Effector memory CD4-positive, alpha-beta T cell (primary cell): ENCODE measurements at regions not wholly inside any gene's neighbourhood (a gene's known extent, or its start where the extent isn't known, plus 50 kb on each side); places are given as distances from the start of the nearest gene placed in this dataset.

Experiments used
- DNase-seq, 3 donors: peaks; one replicate each; pipeline ENCODE4 v3.0.0-alpha.2; 2020
- H3K27ac ChIP-seq: 2 replicates; pipeline ENCODE4 v1.7.0; 2013; ENCODE audit warnings: mild to moderate bottlenecking, low read length, moderate library complexity; ENCODE audit not compliant: insufficient read depth, poor library complexity, severe bottlenecking
- H3K27me3 ChIP-seq: replicated peaks from 2 replicates; pipeline ENCODE4 v1.7.0; 2013; ENCODE audit warnings: mild to moderate bottlenecking, low read length; ENCODE audit not compliant: insufficient read depth, control insufficient read depth, poor library complexity, severe bottlenecking
- H3K36me3 ChIP-seq: 2 replicates; pipeline ENCODE4 v1.7.0; 2013; ENCODE audit warnings: mild to moderate bottlenecking, low read length, moderate library complexity; ENCODE audit not compliant: control insufficient read depth, insufficient read depth
- H3K4me1 ChIP-seq: 2 replicates; pipeline ENCODE4 v1.7.0; 2013; ENCODE audit warnings: low read length, mild to moderate bottlenecking; ENCODE audit not compliant: control insufficient read depth, insufficient read depth, poor library complexity, severe bottlenecking
- H3K4me3 ChIP-seq: 2 replicates; pipeline ENCODE4 v1.7.0; 2013; ENCODE audit warnings: low read length, low read depth, mild to moderate bottlenecking; ENCODE audit not compliant: insufficient read depth, poor library complexity, severe bottlenecking
- H3K9me3 ChIP-seq: 2 replicates; pipeline ENCODE4 v1.7.0; 2013; ENCODE audit warnings: mild to moderate bottlenecking, low read length, moderate library complexity; ENCODE audit not compliant: control insufficient read depth

DNA sequence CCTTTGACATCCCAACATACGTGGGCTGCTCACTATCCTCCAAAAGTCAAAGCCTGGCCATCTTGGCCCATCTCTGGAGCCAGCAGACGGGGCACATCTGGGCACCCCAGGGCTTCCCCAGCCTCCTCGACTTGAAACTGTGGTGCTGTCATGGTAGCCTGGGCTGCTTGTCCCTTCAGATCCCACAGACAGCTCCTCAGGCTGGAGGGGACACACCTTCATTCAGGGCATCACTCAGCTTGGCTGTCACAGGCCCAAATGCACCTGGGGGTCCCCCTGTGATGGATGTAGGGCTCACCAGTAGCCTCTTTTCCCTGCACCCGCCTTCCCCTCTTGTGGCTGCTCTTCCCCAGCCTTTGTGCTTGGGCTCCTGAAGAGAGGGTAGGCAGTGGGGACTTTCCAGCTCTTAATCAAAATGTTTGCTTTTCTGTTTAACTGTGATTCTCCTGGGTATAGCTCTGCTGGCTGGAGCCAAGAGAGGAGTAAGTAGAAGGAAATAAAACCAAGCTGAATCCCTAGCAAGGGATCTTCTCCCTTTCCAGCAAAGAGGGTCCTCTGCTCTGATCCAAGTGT is 92.3 kb downstream of the GYPC start:
- no peaks in the 10 kb centered on the region for H3K27me3 ChIP-seq
- no peak overlapping the region for H3K4me3 ChIP-seq
- DNase-seq, result no peak
- no peaks in the 10 kb centered on the region for H3K36me3 ChIP-seq
- H3K4me1 ChIP-seq, result no peaks in the 10 kb centered on the region
- no peak overlapping the region for H3K27ac ChIP-seq
- H3K9me3 ChIP-seq, result no peaks in the 10 kb centered on the region

DNA sequence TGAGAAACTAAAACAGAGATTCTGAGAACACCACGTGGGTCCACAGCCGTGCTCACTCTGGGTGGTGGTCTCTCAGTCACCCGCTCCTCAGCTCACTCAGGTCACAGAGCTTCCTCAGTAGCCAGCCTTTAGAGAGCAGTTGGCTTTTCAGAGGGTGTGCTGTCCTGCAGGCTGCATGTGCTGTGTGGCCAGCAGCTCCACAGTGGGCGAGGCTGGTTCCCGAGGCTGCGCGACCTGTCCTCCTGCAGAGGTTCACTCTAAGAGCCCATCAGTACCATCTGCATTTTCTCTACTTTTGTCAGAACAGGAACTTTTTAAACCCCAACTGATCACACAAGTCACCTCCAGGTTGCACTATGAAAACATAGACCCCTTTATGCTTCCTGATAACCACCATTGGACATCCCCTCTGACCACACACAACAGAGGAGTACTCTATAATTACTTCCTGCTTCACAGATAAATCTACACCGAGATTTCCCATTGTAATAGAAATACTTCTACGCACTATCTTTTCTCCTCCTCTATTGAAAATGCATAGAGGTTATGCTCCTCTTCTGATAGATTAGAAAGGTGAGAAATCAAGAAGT is 93.1 kb downstream of the GYPC start:
- DNase-seq, result no peak
- Histone ChIP-seq H3K4me1 (no peaks in the 10 kb centered on the region), H3K36me3 (no peaks in the 10 kb centered on the region), H3K9me3 (no peaks in the 10 kb centered on the region), H3K27me3 (no peaks in the 10 kb centered on the region), H3K4me3 (no peak overlapping the region), H3K27ac (no peak overlapping the region)

DNA sequence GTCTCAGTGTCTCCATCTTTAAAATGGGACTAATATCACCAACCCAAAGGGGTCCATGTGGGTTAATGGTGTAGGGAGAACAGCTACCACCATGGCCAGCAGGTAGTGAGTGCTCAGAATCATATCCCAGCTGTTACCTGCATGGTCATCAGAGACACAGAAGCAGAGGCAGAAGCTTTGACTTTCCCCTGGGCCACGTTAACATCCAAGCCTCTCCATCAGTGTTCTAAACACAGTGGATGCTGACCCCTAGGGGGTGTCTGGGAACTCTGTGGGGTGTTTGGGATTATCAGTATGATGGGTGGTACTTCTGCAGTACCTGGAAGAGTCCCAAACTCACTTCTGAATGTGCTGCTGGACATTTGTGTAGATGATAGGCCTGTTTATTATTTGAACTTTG is 93.6 kb downstream of the GYPC start:
- DNase-seq, result no peak
- Histone ChIP-seq H3K27ac (no peak overlapping the region), H3K27me3 (no peaks in the 10 kb centered on the region), H3K9me3 (no peaks in the 10 kb centered on the region), H3K4me3 (no peak overlapping the region), H3K36me3 (no peaks in the 10 kb centered on the region), H3K4me1 (no peaks in the 10 kb centered on the region)

DNA sequence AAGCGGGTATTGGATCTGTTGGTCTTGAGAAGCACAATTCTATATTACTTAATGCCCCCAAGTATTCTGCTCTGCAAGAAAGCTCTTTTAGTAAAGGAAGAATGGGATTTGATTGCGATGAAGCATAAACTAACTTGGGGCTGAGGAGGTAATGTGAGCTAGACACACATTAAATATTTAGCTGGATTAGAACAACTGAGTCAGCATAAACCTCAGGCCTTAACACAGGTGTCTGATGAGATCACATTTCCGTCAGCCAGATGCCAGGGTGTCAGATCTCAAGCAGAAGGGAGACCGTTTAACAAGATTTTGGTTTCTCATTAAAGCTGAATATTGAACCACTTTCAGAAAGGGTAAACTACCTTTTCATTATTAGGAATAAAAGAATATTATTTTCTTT is 94.5 kb downstream of the GYPC start:
- Histone ChIP-seq H3K4me3 (no peak overlapping the region), H3K9me3 (no peaks in the 10 kb centered on the region), H3K27me3 (no peaks in the 10 kb centered on the region), H3K36me3 (no peaks in the 10 kb centered on the region), H3K27ac (no peak overlapping the region), H3K4me1 (no peaks in the 10 kb centered on the region)
- no peak for DNase-seq

DNA sequence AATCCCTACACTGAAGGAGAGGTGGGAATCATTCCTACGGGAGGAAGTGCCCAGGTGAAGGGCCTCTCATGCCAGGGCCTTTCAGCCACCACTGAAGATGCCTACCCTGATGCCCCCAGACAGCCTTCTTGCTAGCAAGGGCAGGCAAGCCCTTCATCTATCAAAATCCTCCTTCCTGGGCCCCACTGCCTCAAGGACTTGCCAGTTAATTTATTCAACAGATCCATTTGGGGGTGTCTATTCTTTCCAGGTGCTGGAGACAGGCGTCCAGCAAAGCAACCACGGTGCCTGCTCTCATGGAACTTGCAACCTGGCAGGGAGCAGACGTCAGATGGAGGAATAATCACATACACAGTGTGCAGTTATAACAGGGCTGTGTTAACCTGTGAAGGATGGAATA is 95.5 kb downstream of the GYPC start:
- Histone ChIP-seq H3K27ac (no peak overlapping the region), H3K9me3 (no peaks in the 10 kb centered on the region), H3K4me1 (no peaks in the 10 kb centered on the region), H3K36me3 (no peaks in the 10 kb centered on the region), H3K4me3 (no peak overlapping the region), H3K27me3 (no peaks in the 10 kb centered on the region)
- no peak for DNase-seq

DNA sequence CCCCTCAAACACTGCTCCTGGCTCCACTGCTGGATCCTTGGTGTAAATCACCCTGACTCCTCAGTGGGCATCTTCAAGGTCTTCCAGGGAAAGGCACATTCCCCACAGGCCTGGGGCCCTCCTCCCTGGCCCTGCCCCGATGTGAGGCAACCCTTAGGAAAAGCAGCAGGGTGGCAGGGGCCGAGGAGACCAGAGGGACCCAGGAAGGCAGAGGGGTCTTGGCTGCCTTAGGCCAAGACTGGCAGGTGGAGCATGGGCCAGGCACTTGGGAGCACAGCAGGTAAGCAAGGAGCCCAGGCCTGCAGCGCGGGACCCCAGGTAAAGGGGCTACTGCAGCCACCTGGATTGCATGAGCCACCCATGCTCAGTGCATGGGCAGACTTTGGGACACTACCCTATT is 96.9 kb downstream of the GYPC start:
- Histone ChIP-seq H3K9me3 (no peaks in the 10 kb centered on the region), H3K36me3 (no peaks in the 10 kb centered on the region)
- DNase-seq, result no peak

DNA sequence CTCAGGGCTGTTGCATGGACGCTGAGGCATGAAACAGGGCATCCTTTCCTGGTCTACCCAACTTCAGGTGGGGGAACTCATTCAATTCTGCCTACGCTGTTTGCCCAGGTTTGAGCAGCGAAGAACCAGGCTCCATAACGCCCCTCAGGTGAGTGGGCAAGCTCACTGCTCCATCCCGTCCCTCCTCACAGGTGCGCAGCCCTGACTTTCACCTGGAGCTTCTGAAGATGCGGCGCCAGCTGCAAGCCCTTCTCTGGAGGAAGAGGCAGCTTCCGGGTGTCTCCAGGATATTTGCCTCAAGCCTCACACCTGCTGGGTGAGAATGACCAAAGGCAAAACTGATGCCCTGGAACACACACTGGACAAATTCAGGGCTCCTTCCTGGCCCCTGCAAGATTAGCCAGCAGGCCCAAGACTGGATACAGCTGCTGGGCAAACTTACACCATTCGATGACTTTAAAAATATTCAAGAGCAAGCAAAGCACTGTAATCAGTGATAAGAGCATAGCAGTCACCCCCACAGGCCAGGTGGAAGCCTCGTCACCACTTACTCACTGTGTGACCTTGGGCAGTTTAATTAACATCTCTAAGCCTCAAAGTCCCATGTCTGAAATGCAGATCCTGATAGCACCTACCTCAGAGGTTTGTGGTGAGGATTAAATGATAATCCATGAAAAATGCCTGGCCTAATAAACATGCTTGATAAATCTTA is 97.7 kb downstream of the GYPC start:
- Histone ChIP-seq H3K27me3 (no peaks in the 10 kb centered on the region), H3K4me3 (no peak overlapping the region), H3K4me1 (no peaks in the 10 kb centered on the region), H3K27ac (no peak overlapping the region), H3K36me3 (no peaks in the 10 kb centered on the region), H3K9me3 (no peaks in the 10 kb centered on the region)
- DNase-seq, result no peak

More for the DNA sequence above, 96.9 kb downstream of the GYPC start:
- Histone ChIP-seq H3K27ac (no peak overlapping the region), H3K4me3 (no peak overlapping the region), H3K27me3 (no peaks in the 10 kb centered on the region), H3K4me1 (no peaks in the 10 kb centered on the region)

DNA sequence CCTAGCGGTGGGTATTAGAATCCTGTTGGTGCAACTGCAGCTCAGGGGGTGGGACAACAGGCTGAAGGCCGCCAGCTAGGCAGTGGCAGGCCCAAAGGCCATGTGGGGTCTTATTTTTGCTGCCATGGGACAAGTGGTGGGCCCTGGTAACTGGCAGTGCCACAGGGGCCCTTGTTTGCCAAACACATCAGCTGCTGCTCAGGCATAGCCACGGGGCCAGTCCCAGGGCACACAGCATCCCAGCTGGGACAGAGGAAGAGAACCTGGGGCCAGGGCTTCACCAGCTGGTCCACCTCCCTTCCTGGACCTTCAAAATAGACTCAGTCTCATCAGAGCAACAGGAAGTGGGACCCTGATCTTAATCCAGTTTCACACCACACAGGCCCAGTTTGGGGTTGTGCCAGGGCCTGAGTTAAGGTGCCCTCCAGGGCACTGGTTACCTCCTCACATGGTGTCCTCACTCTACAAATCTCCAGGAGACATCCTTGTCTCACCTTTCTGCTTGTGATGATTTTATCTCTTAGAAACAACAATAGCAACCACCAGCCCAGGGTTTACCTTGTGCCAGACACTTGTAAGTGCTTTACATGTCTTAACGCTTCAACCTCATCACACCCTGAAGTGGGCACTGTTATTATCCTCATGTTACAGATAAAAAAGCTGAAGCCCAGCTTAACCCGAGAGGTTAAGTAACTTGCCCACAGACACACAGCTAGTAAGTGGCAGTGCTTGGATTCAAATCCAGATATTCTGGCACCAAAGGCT is 98.5 kb downstream of the GYPC start:
- Histone ChIP-seq H3K9me3 (no peaks in the 10 kb centered on the region), H3K4me3 (no peak overlapping the region), H3K36me3 (no peaks in the 10 kb centered on the region), H3K27ac (no peak overlapping the region), H3K27me3 (no peaks in the 10 kb centered on the region), H3K4me1 (no peaks in the 10 kb centered on the region)
- no peak for DNase-seq

DNA sequence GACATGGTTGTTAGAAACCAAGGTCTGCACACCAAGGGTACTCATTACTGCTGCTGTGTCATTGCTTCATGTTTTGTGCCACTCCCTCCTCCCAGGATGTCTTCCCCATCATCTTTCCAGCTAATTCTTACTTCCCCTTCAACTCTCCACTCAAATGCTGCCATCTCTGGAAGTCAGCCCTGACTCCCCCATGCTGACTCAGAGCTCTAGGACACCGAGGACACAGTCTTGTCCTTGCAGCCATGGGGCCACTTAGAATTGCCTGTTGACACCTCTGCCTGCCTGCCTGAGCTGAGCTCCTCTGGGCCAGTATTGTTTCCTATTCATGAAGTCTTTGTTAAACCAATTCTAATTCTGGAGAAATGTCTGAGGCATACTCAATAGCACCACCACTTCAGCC is 100.2 kb downstream of the GYPC start:
- Histone ChIP-seq H3K27ac (no peak overlapping the region), H3K36me3 (no peaks in the 10 kb centered on the region), H3K4me3 (no peak overlapping the region), H3K27me3 (no peaks in the 10 kb centered on the region), H3K4me1 (peaks cover 7% of the 10 kb centered on the region), H3K9me3 (no peaks in the 10 kb centered on the region)
- no peak for DNase-seq
